ENCODE measurements at regions not wholly inside any gene's neighbourhood (a gene's known extent, or its start where the extent isn't known, plus 50 kb on each side); places are given as distances from the start of the nearest gene placed in this dataset.

DNA sequence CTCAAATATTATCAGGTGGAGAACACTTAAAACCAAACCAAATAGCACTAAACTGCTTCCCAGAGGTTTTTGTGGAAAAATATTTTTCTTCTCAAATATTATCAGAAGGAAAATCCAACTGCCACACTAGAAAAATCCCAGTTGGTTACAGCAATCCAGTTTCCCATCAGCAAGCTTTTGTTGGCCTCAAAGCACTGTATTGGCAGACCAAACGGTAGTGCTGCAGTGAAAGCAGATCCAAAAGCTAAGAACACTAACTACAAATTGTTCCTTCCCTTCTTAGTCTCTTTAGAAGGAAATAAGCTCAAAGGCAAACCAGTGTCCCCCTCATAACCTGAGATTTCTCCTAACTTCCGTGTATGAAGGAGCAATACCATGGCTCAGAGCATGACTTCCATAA lies 105.3 kb downstream of the TRIM36 start:
- TF ChIP-seq, protein P1, sequence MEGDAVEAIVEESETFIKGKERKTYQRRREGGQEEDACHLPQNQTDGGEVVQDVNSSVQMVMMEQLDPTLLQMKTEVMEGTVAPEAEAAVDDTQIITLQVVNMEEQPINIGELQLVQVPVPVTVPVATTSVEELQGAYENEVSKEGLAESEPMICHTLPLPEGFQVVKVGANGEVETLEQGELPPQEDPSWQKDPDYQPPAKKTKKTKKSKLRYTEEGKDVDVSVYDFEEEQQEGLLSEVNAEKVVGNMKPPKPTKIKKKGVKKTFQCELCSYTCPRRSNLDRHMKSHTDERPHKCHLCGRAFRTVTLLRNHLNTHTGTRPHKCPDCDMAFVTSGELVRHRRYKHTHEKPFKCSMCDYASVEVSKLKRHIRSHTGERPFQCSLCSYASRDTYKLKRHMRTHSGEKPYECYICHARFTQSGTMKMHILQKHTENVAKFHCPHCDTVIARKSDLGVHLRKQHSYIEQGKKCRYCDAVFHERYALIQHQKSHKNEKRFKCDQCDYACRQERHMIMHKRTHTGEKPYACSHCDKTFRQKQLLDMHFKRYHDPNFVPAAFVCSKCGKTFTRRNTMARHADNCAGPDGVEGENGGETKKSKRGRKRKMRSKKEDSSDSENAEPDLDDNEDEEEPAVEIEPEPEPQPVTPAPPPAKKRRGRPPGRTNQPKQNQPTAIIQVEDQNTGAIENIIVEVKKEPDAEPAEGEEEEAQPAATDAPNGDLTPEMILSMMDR (IDR thresholded peaks at IDR 0.05; ENCODE audit: low read depth, low read length, missing input control), result no peak
- TF ChIP-seq, protein P2, sequence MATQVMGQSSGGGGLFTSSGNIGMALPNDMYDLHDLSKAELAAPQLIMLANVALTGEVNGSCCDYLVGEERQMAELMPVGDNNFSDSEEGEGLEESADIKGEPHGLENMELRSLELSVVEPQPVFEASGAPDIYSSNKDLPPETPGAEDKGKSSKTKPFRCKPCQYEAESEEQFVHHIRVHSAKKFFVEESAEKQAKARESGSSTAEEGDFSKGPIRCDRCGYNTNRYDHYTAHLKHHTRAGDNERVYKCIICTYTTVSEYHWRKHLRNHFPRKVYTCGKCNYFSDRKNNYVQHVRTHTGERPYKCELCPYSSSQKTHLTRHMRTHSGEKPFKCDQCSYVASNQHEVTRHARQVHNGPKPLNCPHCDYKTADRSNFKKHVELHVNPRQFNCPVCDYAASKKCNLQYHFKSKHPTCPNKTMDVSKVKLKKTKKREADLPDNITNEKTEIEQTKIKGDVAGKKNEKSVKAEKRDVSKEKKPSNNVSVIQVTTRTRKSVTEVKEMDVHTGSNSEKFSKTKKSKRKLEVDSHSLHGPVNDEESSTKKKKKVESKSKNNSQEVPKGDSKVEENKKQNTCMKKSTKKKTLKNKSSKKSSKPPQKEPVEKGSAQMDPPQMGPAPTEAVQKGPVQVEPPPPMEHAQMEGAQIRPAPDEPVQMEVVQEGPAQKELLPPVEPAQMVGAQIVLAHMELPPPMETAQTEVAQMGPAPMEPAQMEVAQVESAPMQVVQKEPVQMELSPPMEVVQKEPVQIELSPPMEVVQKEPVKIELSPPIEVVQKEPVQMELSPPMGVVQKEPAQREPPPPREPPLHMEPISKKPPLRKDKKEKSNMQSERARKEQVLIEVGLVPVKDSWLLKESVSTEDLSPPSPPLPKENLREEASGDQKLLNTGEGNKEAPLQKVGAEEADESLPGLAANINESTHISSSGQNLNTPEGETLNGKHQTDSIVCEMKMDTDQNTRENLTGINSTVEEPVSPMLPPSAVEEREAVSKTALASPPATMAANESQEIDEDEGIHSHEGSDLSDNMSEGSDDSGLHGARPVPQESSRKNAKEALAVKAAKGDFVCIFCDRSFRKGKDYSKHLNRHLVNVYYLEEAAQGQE (IDR thresholded peaks at IDR 0.05), result no peak
- TF ChIP-seq EGR1 (IDR thresholded peaks at IDR 0.05; ENCODE audit: low read depth in 2 of 2), result no peak
- TF ChIP-seq FOXA1 (IDR thresholded peaks at IDR 0.05), result no peak
- TF ChIP-seq, protein P3, sequence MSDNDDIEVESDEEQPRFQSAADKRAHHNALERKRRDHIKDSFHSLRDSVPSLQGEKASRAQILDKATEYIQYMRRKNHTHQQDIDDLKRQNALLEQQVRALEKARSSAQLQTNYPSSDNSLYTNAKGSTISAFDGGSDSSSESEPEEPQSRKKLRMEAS (IDR thresholded peaks at IDR 0.05), result no peak
- TF ChIP-seq JUND (IDR thresholded peaks at IDR 0.05), result no peak

All from liver (tissue), 3 donors.